ENCODE measurements at regions not wholly inside any gene's neighbourhood (a gene's known extent, or its start where the extent isn't known, plus 50 kb on each side); places are given as distances from the start of the nearest gene placed in this dataset.
A peak's percentile ranks its signal among the peaks of the same experiment; 100 is the strongest.
"Not testable (repeated sequence)": the region's sequence is repeated elsewhere in the genome, so short reads cannot be mapped to it uniquely, and the experiment has no call there.

GRCh38 chr2:198604599-198604998 is 800.2 kb downstream of the PLCL1 start:
- no peak for TF ChIP-seq CTCF (IDR thresholded peaks at IDR 0.05)
- no peak for TF ChIP-seq ZFX (IDR thresholded peaks at IDR 0.05; ENCODE audit: borderline replicate concordance)

DNA sequence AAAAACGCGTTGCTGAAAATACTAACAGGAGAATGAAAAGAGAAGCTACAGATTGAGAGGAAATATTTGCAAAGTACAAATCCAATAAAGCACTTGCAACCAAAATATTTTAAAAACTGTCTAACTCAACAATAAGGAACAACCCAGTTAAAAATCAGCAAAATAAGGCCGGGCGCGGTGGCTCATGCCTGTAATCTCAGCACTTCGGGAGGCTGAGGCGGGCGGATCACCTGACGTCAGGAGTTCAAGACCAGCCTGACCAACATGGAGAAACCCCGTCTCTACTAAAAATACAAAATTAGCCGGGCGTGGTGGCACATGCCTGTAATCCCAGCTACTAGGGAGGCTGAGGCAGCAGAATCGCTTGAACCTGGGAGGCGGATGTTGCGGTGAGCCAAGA is 798.6 kb downstream of the PLCL1 start:
- not testable (repeated sequence) for H3K27ac ChIP-seq

More at GRCh38 chr2:198604599-198604998, 800.2 kb downstream of the PLCL1 start:
- H3K27ac ChIP-seq: no peak overlapping the region

DNA sequence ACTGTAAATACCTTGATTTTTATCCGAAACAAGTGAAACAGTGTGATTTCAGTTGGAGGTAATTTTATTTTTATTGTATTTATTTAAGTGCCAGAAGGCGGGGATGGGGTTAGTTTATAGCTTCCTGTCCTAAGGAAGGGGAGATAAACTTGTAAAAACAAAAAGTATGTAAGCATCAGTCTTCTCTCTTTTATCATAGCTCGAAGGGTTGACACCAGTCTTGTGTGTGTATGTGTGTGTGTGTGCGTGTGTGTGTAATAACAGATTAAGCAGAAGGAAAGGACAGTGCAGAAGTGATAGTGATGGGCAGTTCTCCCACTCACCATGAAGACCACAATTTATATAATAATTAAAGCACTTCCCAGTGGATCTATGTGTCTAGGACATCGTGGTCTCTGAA is 793.3 kb downstream of the PLCL1 start:
- H3K27ac ChIP-seq: peak overlapping the region; percentile 86
- TF ChIP-seq CTCF (IDR thresholded peaks at IDR 0.05) (no peak), ZFX (IDR thresholded peaks at IDR 0.05; ENCODE audit: borderline replicate concordance) (no peak)

- TF ChIP-seq CTCF (IDR thresholded peaks at IDR 0.05): no peak
- TF ChIP-seq ZFX (IDR thresholded peaks at IDR 0.05; ENCODE audit: borderline replicate concordance): no peak
- peak overlapping the region; percentile 86 for H3K27ac ChIP-seq
Observed at GRCh38 chr2:198596985-198597384, 792.6 kb downstream of the PLCL1 start.

- TF ChIP-seq CTCF (IDR thresholded peaks at IDR 0.05) (no peak), ZFX (IDR thresholded peaks at IDR 0.05; ENCODE audit: borderline replicate concordance) (no peak)
Observed at GRCh38 chr2:198595721-198596120, 791.3 kb downstream of the PLCL1 start.

DNA sequence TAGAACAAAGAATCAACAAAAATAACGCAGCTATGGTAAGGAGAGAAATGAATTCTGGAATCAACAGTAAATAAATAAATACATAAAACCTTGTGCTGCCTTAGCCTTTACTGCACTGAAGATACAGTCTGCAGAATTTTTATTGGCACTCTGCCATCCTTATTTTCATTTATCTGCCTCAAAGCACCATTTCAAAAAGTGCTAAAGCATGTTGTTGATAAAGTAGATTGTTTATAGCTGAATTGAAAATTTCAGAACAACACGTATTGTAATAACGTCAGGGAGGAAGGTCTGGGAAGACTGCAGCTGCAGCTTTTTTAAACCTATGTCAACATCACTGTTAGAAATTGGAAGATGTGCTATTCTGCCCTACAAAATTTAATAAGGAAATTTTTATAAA is 787.2 kb downstream of the PLCL1 start:
- no peak overlapping the region for H3K27ac ChIP-seq
- TF ChIP-seq ZFX (IDR thresholded peaks at IDR 0.05; ENCODE audit: borderline replicate concordance): no peak
- TF ChIP-seq CTCF (IDR thresholded peaks at IDR 0.05): no peak

More at GRCh38 chr2:198595721-198596120, 791.3 kb downstream of the PLCL1 start:
- H3K27ac ChIP-seq: peak overlapping the region; percentile 86

DNA sequence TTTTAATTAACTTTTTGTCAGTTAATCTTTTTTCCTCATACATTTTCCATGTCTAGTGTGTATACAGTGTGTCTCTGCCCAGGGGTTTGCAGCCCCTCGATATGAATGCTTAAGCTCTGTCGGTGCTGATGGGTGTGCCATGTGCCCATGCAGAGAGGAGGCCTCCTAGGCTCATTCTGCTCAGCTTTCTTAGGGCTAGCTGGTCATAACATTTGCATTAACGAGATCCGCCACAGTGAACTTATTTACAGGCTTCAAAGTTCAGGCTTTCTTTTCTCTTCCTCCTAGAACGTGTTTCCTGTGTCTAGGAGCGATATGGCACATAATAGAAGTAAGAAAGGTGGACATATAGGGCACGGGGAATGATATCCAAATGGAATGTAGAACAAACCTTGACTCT is 783.3 kb downstream of the PLCL1 start:
- TF ChIP-seq ZFX (IDR thresholded peaks at IDR 0.05; ENCODE audit: borderline replicate concordance): no peak
- no peak for TF ChIP-seq CTCF (IDR thresholded peaks at IDR 0.05)
- H3K27ac ChIP-seq: no peak overlapping the region

- TF ChIP-seq CTCF (IDR thresholded peaks at IDR 0.05) (no peak), ZFX (IDR thresholded peaks at IDR 0.05; ENCODE audit: borderline replicate concordance) (no peak)
- H3K27ac ChIP-seq: no peak overlapping the region
Observed at GRCh38 chr2:198587240-198587639, 782.8 kb downstream of the PLCL1 start.

Measured in 22Rv1 (cell line).